Lung (tissue), 11 donors: ENCODE measurements at regions not wholly inside any gene's neighbourhood (a gene's known extent, or its start where the extent isn't known, plus 50 kb on each side); places are given as distances from the start of the nearest gene placed in this dataset.

ENCODE experiments used
- ATAC-seq: fragments of 200-7000 bp; cut with Tn5 transposase; one replicate; pipeline ENCODE4 v1.9.1; 2020; ENCODE audit warnings: moderate number of reproducible peaks; ENCODE audit not compliant: insufficient read depth, low FRiP score
- DNase-seq, 3 donors: peaks; one replicate each; pipeline ENCODE4 v3.0.0-alpha.2; 2013 to 2017
- H3K27ac ChIP-seq, 2 donors: one replicate each; pipeline ENCODE4 v1.5.1; 2013; ENCODE audit warnings: mild to moderate bottlenecking in 2 of 2, moderate library complexity in 2 of 2, control low read depth in 1 of 2, inconsistent platforms in 1 of 2, low read depth in 1 of 2, low read length in 1 of 2
- H3K27me3 ChIP-seq, 3 donors: one replicate each; pipeline ENCODE4 v1.5.1; 2013; ENCODE audit warnings: low read length in 2 of 3; ENCODE audit not compliant: control insufficient read depth in 3 of 3, insufficient read depth in 3 of 3
- H3K36me3 ChIP-seq, 4 donors: one replicate each; pipeline ENCODE4 v1.5.1; 2013; ENCODE audit warnings: low read length in 4 of 4, mild to moderate bottlenecking in 1 of 4, moderate library complexity in 1 of 4; ENCODE audit not compliant: control insufficient read depth in 4 of 4, insufficient read depth in 4 of 4
- H3K4me1 ChIP-seq, 5 donors: one replicate each; pipeline ENCODE4 v1.5.1; 2013; ENCODE audit warnings: low read length in 5 of 5, mild to moderate bottlenecking in 2 of 5, moderate library complexity in 1 of 5; ENCODE audit not compliant: control insufficient read depth in 5 of 5, insufficient read depth in 5 of 5
- H3K4me3 ChIP-seq: one replicate; pipeline ENCODE4 v1.5.1; 2013; ENCODE audit warnings: mild to moderate bottlenecking, control low read depth, moderate library complexity
- H3K9ac ChIP-seq, 2 donors: one replicate each; pipeline ENCODE4 v1.5.1; 2013; ENCODE audit warnings: low read length in 2 of 2, control low read depth in 1 of 2; ENCODE audit not compliant: insufficient read depth in 1 of 2
- H3K9me3 ChIP-seq, 4 donors: one replicate each; pipeline ENCODE4 v1.5.1; 2013; ENCODE audit warnings: low read length in 3 of 4, mild to moderate bottlenecking in 1 of 4, moderate library complexity in 1 of 4; ENCODE audit not compliant: control insufficient read depth in 4 of 4, insufficient read depth in 3 of 4
- WGBS, 2 donors: extraction: QIAGEN DNeasy Blood & Tissue Kit; methylation state at CpG; one replicate each; pipeline ENCODE4 v1.1.7; 2013; 5-methylcytosine and 5-hydroxymethylcytosine counted together
- TF ChIP-seq, protein P1 (sequence below): IDR thresholded peaks from 2 replicates; pipeline ENCODE4 v1.5.1; 2012; ENCODE audit warnings: mild to moderate bottlenecking; ENCODE audit errors: control extremely low read depth, extremely low read depth
- donor health status: control.
- donor health status: control.
- donor health status: Bipolar disorder and iron deficiency.
- donor health status: healthy.
- donor health status: DM: yes; HTN: yes; CAD: no.

DNA sequence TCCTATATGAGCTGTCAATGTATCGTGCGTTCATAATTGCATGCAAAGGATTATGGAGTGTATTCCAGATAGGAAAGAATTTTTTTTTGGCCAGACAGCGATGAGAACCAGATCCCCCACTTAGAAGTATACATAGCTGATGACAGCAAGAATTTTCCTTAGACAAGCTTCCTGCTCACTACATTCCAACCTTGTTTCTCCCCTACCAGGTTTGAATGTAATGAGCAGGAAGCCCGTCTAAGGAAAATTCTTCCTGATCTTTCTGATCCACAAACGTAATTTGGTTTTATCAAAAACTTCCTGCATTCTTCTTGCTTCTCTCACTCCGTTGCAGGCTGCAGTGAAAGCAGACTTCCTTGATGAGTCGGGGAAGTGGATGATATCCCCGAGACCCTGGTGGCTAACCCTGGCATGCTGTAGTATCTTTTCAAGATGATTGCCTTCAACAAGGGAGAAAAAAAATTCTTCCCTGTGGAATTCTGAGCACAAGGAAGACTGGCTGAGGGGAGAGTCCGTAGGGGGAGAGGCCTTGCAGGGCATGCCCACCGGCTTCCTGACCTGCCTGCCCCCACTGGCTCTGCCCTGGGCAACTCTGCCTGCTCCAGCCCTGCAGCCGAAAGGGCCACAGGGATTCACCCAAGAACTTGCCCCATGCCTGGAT lies 243.1 kb downstream of the TLE3 start:
- DNase-seq (peak in 2 of 3 donors; percentile 61 to 67), ATAC-seq (no peak)
- 59 to 65% methylated on average over 11 of the region's 11 CpGs for WGBS, 2 donors
- H3K27ac ChIP-seq, result no peak overlapping the region
- no peak overlapping the region for H3K9ac ChIP-seq
- no peak overlapping the region for H3K4me3 ChIP-seq
- H3K36me3 ChIP-seq, result no peaks in the 10 kb centered on the region
- peaks cover 0 to 3% (median 0%) of the 10 kb centered on the region in 4 donors for H3K9me3 ChIP-seq
- TF ChIP-seq, protein P1, sequence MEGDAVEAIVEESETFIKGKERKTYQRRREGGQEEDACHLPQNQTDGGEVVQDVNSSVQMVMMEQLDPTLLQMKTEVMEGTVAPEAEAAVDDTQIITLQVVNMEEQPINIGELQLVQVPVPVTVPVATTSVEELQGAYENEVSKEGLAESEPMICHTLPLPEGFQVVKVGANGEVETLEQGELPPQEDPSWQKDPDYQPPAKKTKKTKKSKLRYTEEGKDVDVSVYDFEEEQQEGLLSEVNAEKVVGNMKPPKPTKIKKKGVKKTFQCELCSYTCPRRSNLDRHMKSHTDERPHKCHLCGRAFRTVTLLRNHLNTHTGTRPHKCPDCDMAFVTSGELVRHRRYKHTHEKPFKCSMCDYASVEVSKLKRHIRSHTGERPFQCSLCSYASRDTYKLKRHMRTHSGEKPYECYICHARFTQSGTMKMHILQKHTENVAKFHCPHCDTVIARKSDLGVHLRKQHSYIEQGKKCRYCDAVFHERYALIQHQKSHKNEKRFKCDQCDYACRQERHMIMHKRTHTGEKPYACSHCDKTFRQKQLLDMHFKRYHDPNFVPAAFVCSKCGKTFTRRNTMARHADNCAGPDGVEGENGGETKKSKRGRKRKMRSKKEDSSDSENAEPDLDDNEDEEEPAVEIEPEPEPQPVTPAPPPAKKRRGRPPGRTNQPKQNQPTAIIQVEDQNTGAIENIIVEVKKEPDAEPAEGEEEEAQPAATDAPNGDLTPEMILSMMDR, result no peak
- H3K27me3 ChIP-seq, result no peaks in the 10 kb centered on the region
- peaks cover 0 to 52% (median 18%) of the 10 kb centered on the region in 5 donors for H3K4me1 ChIP-seq

- DNase-seq (peak in 1 of 3 donors; percentile 47), ATAC-seq (no peak)
- no peaks in the 10 kb centered on the region for H3K27me3 ChIP-seq
Measured at GRCh38 chr15:69855258-69856000, 242.3 kb downstream of the TLE3 start.

GRCh38 chr15:69857250-69857649 lies 240.5 kb downstream of the TLE3 start:
- ATAC-seq (no peak), DNase-seq (no peak)
- Histone ChIP-seq H3K36me3 (no peaks in the 10 kb centered on the region), H3K9ac (no peak overlapping the region), H3K27me3 (no peaks in the 10 kb centered on the region), H3K9me3 (peaks cover 0 to 3% (median 0%) of the 10 kb centered on the region in 4 donors), H3K4me3 (no peak overlapping the region), H3K4me1 (peaks cover 0 to 60% (median 18%) of the 10 kb centered on the region in 5 donors), H3K27ac (no peak overlapping the region)
- TF ChIP-seq, protein P1, result no peak
- WGBS, 2 donors, result 87 to 93% methylated on average over 6 of the region's 6 CpGs

More at GRCh38 chr15:69855258-69856000, 242.3 kb downstream of the TLE3 start:
- H3K4me3 ChIP-seq, result no peak overlapping the region
- peaks cover 0 to 3% (median 0%) of the 10 kb centered on the region in 4 donors for H3K9me3 ChIP-seq
- H3K36me3 ChIP-seq, result no peaks in the 10 kb centered on the region
- peaks cover 0 to 49% (median 18%) of the 10 kb centered on the region in 5 donors for H3K4me1 ChIP-seq
- no peak overlapping the region for H3K9ac ChIP-seq
- TF ChIP-seq, protein P1, result no peak
- 87 to 90% methylated on average over 13 of the region's 13 CpGs for WGBS, 2 donors
- H3K27ac ChIP-seq, result no peak overlapping the region
